Endothelial cell of umbilical vein (primary cell): ENCODE measurements at regions not wholly inside any gene's neighbourhood (a gene's known extent, or its start where the extent isn't known, plus 50 kb on each side); places are given as distances from the start of the nearest gene placed in this dataset.

Source experiments
- BruUV-seq: library from RNA; stranded (reverse); fragments of 400-500 nt; replicated peaks from 2 replicates; lab custom pipeline; 2021; lab: Mats Ljungman, UMichigan
- CTCF ChIA-PET: fragments of 300-600, 350-600 bp; sonication (Branson Sonifier 250); formaldehyde crosslinking; loops from one replicate; lab custom pipeline; 2021; ENCODE audit warnings: antibody characterized with exemption, inconsistent platforms; lab: Charles Lee
- POLR2A ChIA-PET: fragments of 300-600, 350-600 bp; sonication (Branson Sonifier 250); formaldehyde crosslinking; loops from one replicate; lab custom pipeline; 2021; ENCODE audit warnings: antibody characterized with exemption, inconsistent platforms; lab: Charles Lee
- DNase-seq: peaks from one replicate; pipeline ENCODE4 v3.0.0-alpha.2; 2011; ENCODE audit warnings: low read depth, low spot score
- FAIRE-seq: peaks from 2 replicates; lab custom pipeline; 2011; peaks lifted over from hg19 to GRCh38; lab: Jason Lieb, UNC
- H2AFZ ChIP-seq: 2 replicates; pipeline ENCODE4 v1.6.0; 2012; ENCODE audit warnings: low read depth, low read length, control low read depth, inconsistent platforms
- H3K27ac ChIP-seq: 2 replicates; pipeline ENCODE4 v1.5.1; 2011; ENCODE audit warnings: low read depth, mild to moderate bottlenecking, control low read depth, low read length, moderate library complexity; ENCODE audit not compliant: insufficient read depth
- H3K27me3 ChIP-seq, 2 experiments: 2 replicates each; pipeline versions ENCODE4 v1.6.0 to v1.6.1; 2011; ENCODE audit warnings: low read length in 2 of 2, mixed read lengths in 1 of 2; ENCODE audit not compliant: control insufficient read depth in 2 of 2, insufficient read depth in 2 of 2
- H3K36me3 ChIP-seq, 2 experiments: 2 replicates in 1 of 2; 3 replicates in 1 of 2; pipeline ENCODE4 v1.5.1; 2011; ENCODE audit warnings: low read length in 2 of 2, mild to moderate bottlenecking in 1 of 2, moderate library complexity in 1 of 2; ENCODE audit not compliant: control insufficient read depth in 2 of 2, insufficient read depth in 2 of 2; ENCODE audit errors: extremely low read depth in 1 of 2
- H3K4me1 ChIP-seq: 3 replicates; pipeline ENCODE4 v1.5.1; 2011; ENCODE audit warnings: mild to moderate bottlenecking, low read length; ENCODE audit not compliant: control insufficient read depth, insufficient read depth; ENCODE audit errors: extremely low read depth
- H3K4me2 ChIP-seq: 2 replicates; pipeline ENCODE4 v1.6.1; 2011; ENCODE audit warnings: low read length, control low read depth, mixed read lengths; ENCODE audit not compliant: insufficient read depth
- H3K4me3 ChIP-seq, 3 experiments: fragments of 200-600 bp in 1 of 3; sonication (generic), shearing (Covaris generic) in 1 of 3; replicated peaks in 1 of 3; 2 replicates each; pipeline ENCODE4 v1.5.1; 2011 to 2016; ENCODE audit warnings: control low read depth in 3 of 3, low read length in 3 of 3, mild to moderate bottlenecking in 2 of 3, inconsistent platforms in 1 of 3, low read depth in 1 of 3, moderate library complexity in 1 of 3; ENCODE audit not compliant: insufficient read depth in 1 of 3
- H3K79me2 ChIP-seq: 2 replicates; pipeline ENCODE4 v1.6.0; 2012; ENCODE audit warnings: low read length, inconsistent platforms; ENCODE audit not compliant: control insufficient read depth, insufficient read depth
- H3K9ac ChIP-seq: replicated peaks from 2 replicates; pipeline ENCODE3; 2011; ENCODE audit warnings: low read length, control low read depth; ENCODE audit not compliant: insufficient read depth; ENCODE audit errors: extremely low read depth
- H3K9me1 ChIP-seq: replicated peaks from 3 replicates; pipeline ENCODE4 v1.6.0; 2011; ENCODE audit warnings: mild to moderate bottlenecking, low read length; ENCODE audit not compliant: control insufficient read depth, insufficient read depth; ENCODE audit errors: extremely low read depth
- H3K9me3 ChIP-seq: replicated peaks from 2 replicates; pipeline ENCODE4 v1.5.1; 2012; ENCODE audit warnings: low read length, inconsistent platforms; ENCODE audit not compliant: control insufficient read depth, insufficient read depth
- H4K20me1 ChIP-seq: replicated peaks from 2 replicates; pipeline ENCODE3; 2011; ENCODE audit warnings: mild to moderate bottlenecking, low read length; ENCODE audit not compliant: control insufficient read depth, insufficient read depth; ENCODE audit errors: extremely low read depth
- EZH2 ChIP-seq: IDR thresholded peaks from 2 replicates; pipeline ENCODE4 v1.6.1; 2012; ENCODE audit warnings: borderline replicate concordance, low read depth, mild to moderate bottlenecking, moderate library complexity, low read length, inconsistent platforms; ENCODE audit not compliant: severe bottlenecking
- FOS ChIP-seq: IDR thresholded peaks from 2 replicates; pipeline ENCODE4 v1.6.1; 2011; ENCODE audit warnings: mild to moderate bottlenecking, low read length, moderate library complexity, borderline replicate concordance; ENCODE audit not compliant: insufficient read depth
- GATA2 ChIP-seq: IDR thresholded peaks from 2 replicates; pipeline ENCODE4 v1.7.0; 2011; ENCODE audit warnings: low read depth, mild to moderate bottlenecking, moderate library complexity, mixed read lengths, low read length; ENCODE audit not compliant: insufficient read length, insufficient read depth
- JUN ChIP-seq: IDR thresholded peaks from 2 replicates; pipeline ENCODE4 v1.6.1; 2011; ENCODE audit warnings: borderline replicate concordance, low read depth; ENCODE audit not compliant: insufficient read length, insufficient read depth
- MAX ChIP-seq: IDR thresholded peaks from 2 replicates; pipeline ENCODE4 v1.6.1; 2011; ENCODE audit not compliant: insufficient read depth, insufficient read length
- MYC ChIP-seq: IDR thresholded peaks from one replicate; pipeline ENCODE4 v1.6.1; 2011; ENCODE audit warnings: mild to moderate bottlenecking, low read depth, low read length
- POLR2AphosphoS5 ChIP-seq: IDR thresholded peaks from 2 replicates; pipeline ENCODE4 v1.6.1; 2012; ENCODE audit warnings: low read depth, mild to moderate bottlenecking, control low read depth, low read length, moderate library complexity; ENCODE audit not compliant: insufficient read depth
- dilution Hi-C: fragments of 300-500 bp; cut with MboI; formaldehyde crosslinking; loops from one replicate; pipeline ENCODE4 v1.15.0; 2019; ENCODE audit warnings: low sequenced_read_pairs; ENCODE audit not compliant: extremely low pct_ligation_motif_present
- intact Hi-C: fragments of 100-400 bp; cut with micrococcal nuclease; formaldehyde crosslinking; loops from one replicate; pipeline ENCODE4 v1.10.0; 2022

DNA sequence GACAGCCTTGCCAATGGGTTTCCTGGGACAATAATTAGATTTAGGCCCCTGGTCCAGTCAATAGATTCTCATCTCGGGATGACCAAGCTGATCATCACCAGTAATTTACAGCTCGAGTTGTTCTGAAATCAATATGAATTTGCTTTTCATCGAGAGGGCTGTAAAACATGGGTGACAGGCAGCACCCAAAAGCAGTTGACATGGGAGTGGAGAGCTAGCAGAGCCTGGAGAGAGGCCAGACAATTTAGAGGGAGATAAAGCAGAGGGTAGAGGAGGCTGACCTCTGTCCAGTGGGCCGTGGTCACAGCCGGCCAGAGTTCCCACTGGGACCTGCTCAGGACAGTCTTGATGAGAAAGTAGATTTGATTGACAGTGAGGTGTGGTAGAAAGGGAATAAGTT lies 157.3 kb downstream of the ASCL4 start:
- H3K9me3 ChIP-seq: no peaks in the 10 kb centered on the region
- no peak overlapping the region for H3K27ac ChIP-seq
- H3K9ac ChIP-seq: no peak overlapping the region
- H4K20me1 ChIP-seq: no peaks in the 10 kb centered on the region
- no peak overlapping the region for H3K4me2 ChIP-seq
- H2AFZ ChIP-seq: no peak overlapping the region
- FAIRE-seq (no peak), DNase-seq (no peak)
- no peaks in the 10 kb centered on the region for H3K36me3 ChIP-seq
- H3K79me2 ChIP-seq: no peaks in the 10 kb centered on the region
- ChIA-PET POLR2A (no interaction called here), CTCF (interaction anchor here (0.6 to 1.5 kb wide), 4 partner anchors 24 to 565 kb away, joined by 3 read pairs; no protein-coding TSS in a partner anchor)
- intact Hi-C loops: no loop called here
- H3K27me3 ChIP-seq: no peaks in the 10 kb centered on the region
- no peaks in the 10 kb centered on the region for H3K4me1 ChIP-seq
- dilution Hi-C loops: no loop called here
- H3K4me3 ChIP-seq: no peak overlapping the region
- no TSS peak for BruUV-seq
- H3K9me1 ChIP-seq: no peaks in the 10 kb centered on the region
- TF ChIP-seq GATA2: no peak
- TF ChIP-seq JUN: no peak
- TF ChIP-seq POLR2AphosphoS5: no peak
- no peak for TF ChIP-seq MAX
- no peak for TF ChIP-seq EZH2
- TF ChIP-seq FOS: no peak

DNA sequence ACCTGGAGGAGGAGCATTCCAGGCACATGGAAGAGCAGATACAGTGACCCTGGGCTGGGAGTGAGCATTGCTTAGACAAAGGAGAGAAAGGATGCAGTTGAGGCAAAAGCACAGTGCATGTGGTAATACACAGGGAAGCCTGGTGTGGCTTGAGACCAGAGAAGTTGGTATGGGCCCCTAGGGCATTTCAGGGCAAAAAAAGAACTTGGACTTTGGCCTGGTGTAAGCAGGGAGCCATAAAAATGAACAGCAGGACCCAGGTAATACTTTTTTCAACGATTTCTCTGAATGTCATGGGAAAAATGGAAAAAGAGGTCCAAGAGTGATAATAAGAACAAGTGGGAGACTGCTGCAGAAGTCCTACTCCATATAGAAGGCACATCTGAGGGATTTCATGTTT lies 163.9 kb downstream of the ASCL4 start:
- H3K4me2 ChIP-seq: no peak overlapping the region
- dilution Hi-C loops: no loop called here
- DNase-seq (no peak), FAIRE-seq (no peak)
- H3K9me1 ChIP-seq: no peaks in the 10 kb centered on the region
- no peak overlapping the region for H3K27ac ChIP-seq
- no peaks in the 10 kb centered on the region for H3K79me2 ChIP-seq
- no peaks in the 10 kb centered on the region for H3K4me1 ChIP-seq
- ChIA-PET CTCF (no interaction called here), POLR2A (no interaction called here)
- H3K36me3 ChIP-seq: no peaks in the 10 kb centered on the region
- no peak overlapping the region for H3K4me3 ChIP-seq
- H2AFZ ChIP-seq: no peak overlapping the region
- no peaks in the 10 kb centered on the region for H3K9me3 ChIP-seq
- no peak overlapping the region for H3K9ac ChIP-seq
- no peaks in the 10 kb centered on the region for H3K27me3 ChIP-seq
- BruUV-seq: no TSS peak
- no peaks in the 10 kb centered on the region for H4K20me1 ChIP-seq
- intact Hi-C loops: no loop called here
- no peak for TF ChIP-seq POLR2AphosphoS5
- no peak for TF ChIP-seq MYC
- TF ChIP-seq EZH2: no peak
- TF ChIP-seq FOS: no peak
- no peak for TF ChIP-seq JUN
